Body of pancreas (tissue), 4 donors: ENCODE measurements at regions not wholly inside any gene's neighbourhood (a gene's known extent, or its start where the extent isn't known, plus 50 kb on each side); places are given as distances from the start of the nearest gene placed in this dataset.

ENCODE experiments used
- CTCF ChIP-seq, 7 experiments: fragments of 450-650 bp in 4 of 7; fragments of 200-600 bp in 3 of 7; sonication (generic) in 3 of 7; IDR thresholded peaks; one replicate each; pipeline ENCODE4 v1.5.1; 2016 to 2019; ENCODE audit warnings: antibody characterized with exemption in 7 of 7
- POLR2A ChIP-seq, 3 donors: fragments of 450-650 bp; IDR thresholded peaks; one replicate each; pipeline ENCODE4 v1.6.1; 2016; ENCODE audit warnings: antibody characterized with exemption in 3 of 3, mild to moderate bottlenecking in 2 of 3

GRCh38 chr21:16773206-16773605 lies 739.6 kb upstream of the CXADR start:
- TF ChIP-seq CTCF (IDR thresholded peaks at IDR 0.05), result no peak
- no peak for TF ChIP-seq POLR2A (IDR thresholded peaks at IDR 0.05)
